ENCODE measurements at regions not wholly inside any gene's neighbourhood (a gene's known extent, or its start where the extent isn't known, plus 50 kb on each side); places are given as distances from the start of the nearest gene placed in this dataset.
A peak's percentile ranks its signal among the peaks of the same experiment; 100 is the strongest.

- TF ChIP-seq REST (IDR thresholded peaks at IDR 0.05; ENCODE audit: insufficient replicate concordance, low read depth) = no peak
- peak; percentile 45 for TF ChIP-seq CTCF (IDR thresholded peaks at IDR 0.05; ENCODE audit: insufficient read depth, low read length)
- peak in 1 of 2 experiments; percentile 42 for DNase-seq (ENCODE audit: low read depth in 1 of 2, low spot score in 1 of 2)
- Histone ChIP-seq H3K27me3 (ENCODE audit: insufficient read depth, poor library complexity, severe bottlenecking) (no peaks in the 10 kb centered on the region), H3K27ac (replicated peaks) (no peak overlapping the region), H3K4me3 (replicated peaks; ENCODE audit: insufficient read depth, low read length) (no peak overlapping the region)
Observed at GRCh38 chr6:138004430-138005287, 102.6 kb downstream of the PERP start.

GRCh38 chr6:138005846-138006245 is 101.4 kb downstream of the PERP start:
- no peak for TF ChIP-seq GABPA (IDR thresholded peaks at IDR 0.05; ENCODE audit: low read depth)
- no peak for TF ChIP-seq CTCF (IDR thresholded peaks at IDR 0.05; ENCODE audit: insufficient read depth, low read length)
- TF ChIP-seq REST (IDR thresholded peaks at IDR 0.05; ENCODE audit: insufficient replicate concordance, low read depth) = no peak
- no peak for TF ChIP-seq SPI1 (IDR thresholded peaks at IDR 0.05; ENCODE audit: borderline replicate concordance, low read depth)
- no peak for TF ChIP-seq POLR2AphosphoS5 (IDR thresholded peaks at IDR 0.05; ENCODE audit: low read depth)
- Histone ChIP-seq H3K27ac (replicated peaks) (no peak overlapping the region), H3K4me3 (replicated peaks; ENCODE audit: insufficient read depth, low read length) (no peak overlapping the region), H3K27me3 (ENCODE audit: insufficient read depth, poor library complexity, severe bottlenecking) (no peaks in the 10 kb centered on the region)
- DNase-seq (ENCODE audit: low read depth in 1 of 2, low spot score in 1 of 2) = no peak

- no peak for TF ChIP-seq REST (IDR thresholded peaks at IDR 0.05; ENCODE audit: insufficient replicate concordance, low read depth)
- TF ChIP-seq CTCF (IDR thresholded peaks at IDR 0.05; ENCODE audit: insufficient read depth, low read length) = peak; percentile 26
- no peak for TF ChIP-seq SPI1 (IDR thresholded peaks at IDR 0.05; ENCODE audit: borderline replicate concordance, low read depth)
- no peaks in the 10 kb centered on the region for H3K27me3 ChIP-seq (ENCODE audit: insufficient read depth, poor library complexity, severe bottlenecking)
- H3K27ac ChIP-seq (replicated peaks) = no peak overlapping the region
- no peak overlapping the region for H3K4me3 ChIP-seq (replicated peaks; ENCODE audit: insufficient read depth, low read length)
- peak in 1 of 2 experiments; percentile 32 for DNase-seq (ENCODE audit: low read depth in 1 of 2, low spot score in 1 of 2)
Observed at GRCh38 chr6:138007014-138007472, 100.2 kb downstream of the PERP start.
